HCT116 (cell line): ENCODE measurements at regions not wholly inside any gene's neighbourhood (a gene's known extent, or its start where the extent isn't known, plus 50 kb on each side); places are given as distances from the start of the nearest gene placed in this dataset.
"Not testable (repeated sequence)": the region's sequence is repeated elsewhere in the genome, so short reads cannot be mapped to it uniquely, and the experiment has no call there.

Experiments used
- ATAC-seq: fragments of 200-7000 bp; cut with Tn5 transposase; 2 replicates; pipeline ENCODE4 v1.9.1; 2020; ENCODE audit warnings: mild to moderate bottlenecking, moderate library complexity
- BruUV-seq: library from RNA; stranded (reverse); fragments of 400-500 nt; replicated peaks from 2 replicates; lab custom pipeline; 2021; lab: Mats Ljungman, UMichigan
- CTCF ChIA-PET: fragments of 300-600 bp; sonication (Branson Sonifier 250); formaldehyde crosslinking; loops from one replicate; lab custom pipeline; 2021; ENCODE audit warnings: antibody characterized with exemption; lab: Charles Lee
- POLR2A ChIA-PET: fragments of 300-600, 350-600 bp; sonication (Branson Sonifier 250); formaldehyde crosslinking; loops from one replicate; lab custom pipeline; 2021; ENCODE audit warnings: antibody characterized with exemption; lab: Charles Lee
- RAD21 ChIA-PET, 2 experiments: fragments of 300-600 bp; sonication (Branson Sonifier 250); formaldehyde crosslinking; loops; one replicate each; lab custom pipeline; 2023; ENCODE audit warnings: low total read pairs in 2 of 2; ENCODE audit not compliant: uncharacterized antibody in 2 of 2, unreplicated experiment in 2 of 2, low non-redundant PET in 1 of 2; lab: Charles Lee
- DNase-seq: peaks from one replicate; pipeline ENCODE4 v3.0.0-alpha.2; 2010; ENCODE audit warnings: low read depth, low spot score
- H2AFZ ChIP-seq: fragments of 200-600 bp; shearing (Covaris generic), sonication (generic); 2 replicates; pipeline ENCODE4 v1.6.1; 2017; ENCODE audit warnings: low read depth, mixed run types, mixed read lengths, antibody characterized with exemption, low read length; ENCODE audit not compliant: poor library complexity, severe bottlenecking
- H3K27ac ChIP-seq: 2 replicates; pipeline ENCODE4 v1.5.1; 2012; ENCODE audit warnings: low read depth, low read length
- H3K27me3 ChIP-seq: fragments of 200-600 bp; sonication (generic); 2 replicates; pipeline ENCODE4 v1.6.1; 2016; ENCODE audit warnings: mixed run types, low read length, mixed read lengths; ENCODE audit not compliant: insufficient read depth
- H3K36me3 ChIP-seq, 2 experiments: fragments of 200-500 bp in 1 of 2; fragments of 200-600 bp in 1 of 2; sonication (Bioruptor generic) in 1 of 2; sonication (generic) in 1 of 2; 2 replicates each; pipeline versions ENCODE4 v1.5.1 to v1.6.1; 2014 to 2016; ENCODE audit warnings: low read length in 2 of 2, inconsistent platforms in 1 of 2, mixed read lengths in 1 of 2, mixed run types in 1 of 2; ENCODE audit not compliant: insufficient read depth in 2 of 2, control insufficient read depth in 1 of 2
- H3K4me1 ChIP-seq, 2 experiments: fragments of 200-600 bp in 1 of 2; sonication (generic) in 1 of 2; 2 replicates each; pipeline versions ENCODE4 v1.5.1 to v1.6.1; 2012 to 2017; ENCODE audit warnings: low read length in 2 of 2, inconsistent platforms in 1 of 2, mild to moderate bottlenecking in 1 of 2, mixed read lengths in 1 of 2, mixed run types in 1 of 2, moderate library complexity in 1 of 2; ENCODE audit not compliant: insufficient read depth in 2 of 2, control insufficient read depth in 1 of 2
- H3K4me2 ChIP-seq: fragments of 200-600 bp; sonication (generic); 2 replicates; pipeline ENCODE4 v1.6.1; 2017; ENCODE audit warnings: mixed run types, low read length, mixed read lengths
- H3K4me3 ChIP-seq, 2 experiments: fragments of 200-600 bp in 1 of 2; sonication (generic) in 1 of 2; replicated peaks in 1 of 2; 2 replicates each; pipeline ENCODE4 v1.5.1; 2011 to 2016; ENCODE audit warnings: low read length in 2 of 2, control low read depth in 1 of 2, low read depth in 1 of 2, mild to moderate bottlenecking in 1 of 2, mixed read lengths in 1 of 2, mixed run types in 1 of 2
- H3K79me2 ChIP-seq: fragments of 200-600 bp; sonication (generic); 2 replicates; pipeline ENCODE4 v1.6.1; 2017; ENCODE audit warnings: mild to moderate bottlenecking, mixed run types, low read length, moderate library complexity, mixed read lengths; ENCODE audit not compliant: insufficient read depth
- H3K9ac ChIP-seq: fragments of 200-600 bp; sonication (generic); 2 replicates; pipeline ENCODE4 v1.6.1; 2016; ENCODE audit warnings: low read length, mixed read lengths
- H3K9me2 ChIP-seq: fragments of 200-600 bp; sonication (generic), shearing (Covaris generic); 2 replicates; pipeline ENCODE4 v1.6.1; 2017; ENCODE audit warnings: mixed run types, mild to moderate bottlenecking, moderate library complexity; ENCODE audit not compliant: insufficient read depth
- H3K9me3 ChIP-seq, 2 experiments: fragments of 200-500 bp in 1 of 2; fragments of 200-600 bp in 1 of 2; sonication (Bioruptor generic) in 1 of 2; sonication (generic) in 1 of 2; 2 replicates each; pipeline ENCODE4 v1.6.1; 2014 to 2017; ENCODE audit warnings: low read length in 2 of 2, mixed read lengths in 2 of 2, inconsistent platforms in 1 of 2, low read depth in 1 of 2, mild to moderate bottlenecking in 1 of 2, mixed run types in 1 of 2, moderate library complexity in 1 of 2; ENCODE audit not compliant: control insufficient read depth in 1 of 2, insufficient read depth in 1 of 2
- H4K20me1 ChIP-seq: fragments of 200-600 bp; sonication (generic), shearing (Covaris generic); 2 replicates; pipeline ENCODE4 v1.6.1; 2017; ENCODE audit warnings: mixed run types, mild to moderate bottlenecking, moderate library complexity; ENCODE audit not compliant: insufficient read depth
- CTCF ChIP-seq, 3 experiments: fragments of 200-600 bp in 1 of 3; sonication (generic) in 1 of 3; IDR thresholded peaks in 2 of 3; conservative IDR thresholded peaks in 1 of 3; 2 replicates each; pipeline ENCODE4 v1.5.1; 2012 to 2017; ENCODE audit warnings: low read depth in 2 of 3, low read length in 2 of 3, antibody characterized with exemption in 1 of 3, borderline replicate concordance in 1 of 3, control low read depth in 1 of 3, mild to moderate bottlenecking in 1 of 3, mixed read lengths in 1 of 3, mixed run types in 1 of 3, moderate library complexity in 1 of 3; ENCODE audit not compliant: insufficient read depth in 1 of 3
- EZH2phosphoT487 ChIP-seq: fragments of 200-600 bp; IDR thresholded peaks from 2 replicates; pipeline ENCODE4 v1.6.1; 2018; ENCODE audit warnings: antibody characterized with exemption, borderline replicate concordance
- JUND ChIP-seq: IDR thresholded peaks from 2 replicates; pipeline ENCODE4 v1.6.1; 2012
- RAD21 ChIP-seq: IDR thresholded peaks from 2 replicates; pipeline ENCODE4 v1.6.1; 2012; ENCODE audit warnings: low read depth, mild to moderate bottlenecking
- SIN3A ChIP-seq: IDR thresholded peaks from 2 replicates; pipeline ENCODE4 v1.6.1; 2012; ENCODE audit warnings: low read depth
- TCF7L2 ChIP-seq: IDR thresholded peaks from 2 replicates; pipeline ENCODE4 v1.7.0; 2011; ENCODE audit warnings: borderline replicate concordance, inconsistent platforms; ENCODE audit not compliant: insufficient read depth, insufficient read length; ENCODE audit errors: extremely low read depth
- ZNF274 ChIP-seq: fragments of 200-500 bp; sonication (Bioruptor generic); IDR thresholded peaks from 2 replicates; pipeline ENCODE4 v1.6.1; 2014; ENCODE audit warnings: mild to moderate bottlenecking, low read depth, low read length, inconsistent platforms
- intact Hi-C: fragments of 100-400 bp; cut with micrococcal nuclease; formaldehyde crosslinking; loops from 2 replicates; pipeline ENCODE4 v1.10.0; 2022

GRCh38 chr4:138774940-138775339 is 240.6 kb upstream of the NOCT start:
- ChIA-PET RAD21 (no interaction called here), POLR2A (no interaction called here), CTCF (no interaction called here)
- Histone ChIP-seq H3K27me3 (no peaks in the 10 kb centered on the region), H4K20me1 (no peaks in the 10 kb centered on the region), H3K9ac (no peak overlapping the region), H3K79me2 (no peaks in the 10 kb centered on the region), H3K4me1 (no peaks in the 10 kb centered on the region), H3K4me2 (no peak overlapping the region), H3K9me3 (no peaks in the 10 kb centered on the region), H2AFZ (no peak overlapping the region), H3K9me2 (no peaks in the 10 kb centered on the region), H3K4me3 (no peak overlapping the region), H3K36me3 (no peaks in the 10 kb centered on the region), H3K27ac (no peak overlapping the region)
- BruUV-seq: no TSS peak
- no peak for TF ChIP-seq RAD21
- TF ChIP-seq CTCF (IDR thresholded peaks at IDR 0.05 in 2 of 3, conservative IDR thresholded peaks at IDR 0.05 in 1 of 3; ENCODE audit: borderline replicate concordance in 1 of 3, insufficient read depth in 1 of 3, low read depth in 2 of 3, low read length in 2 of 3): no peak
- TF ChIP-seq ZNF274: no peak
- TF ChIP-seq EZH2phosphoT487: no peak
- TF ChIP-seq JUND: no peak
- TF ChIP-seq TCF7L2: no peak
- no peak for TF ChIP-seq SIN3A
- intact Hi-C loops: no loop called here
- DNase-seq (no peak), ATAC-seq (no peak)

GRCh38 chr4:138774125-138774524 is 241.5 kb upstream of the NOCT start:
- intact Hi-C loops, H3K27ac ChIP-seq, H2AFZ ChIP-seq, CTCF ChIA-PET, H3K27me3 ChIP-seq, H3K4me2 ChIP-seq, RAD21 ChIA-PET, POLR2A ChIA-PET, ATAC-seq, H3K9me3 ChIP-seq, H3K4me1 ChIP-seq, H3K79me2 ChIP-seq, H3K9ac ChIP-seq, H4K20me1 ChIP-seq, BruUV-seq, H3K4me3 ChIP-seq, H3K9me2 ChIP-seq, DNase-seq, H3K36me3 ChIP-seq: not testable (repeated sequence)
